ENCODE measurements at regions not wholly inside any gene's neighbourhood (a gene's known extent, or its start where the extent isn't known, plus 50 kb on each side); places are given as distances from the start of the nearest gene placed in this dataset.

DNA sequence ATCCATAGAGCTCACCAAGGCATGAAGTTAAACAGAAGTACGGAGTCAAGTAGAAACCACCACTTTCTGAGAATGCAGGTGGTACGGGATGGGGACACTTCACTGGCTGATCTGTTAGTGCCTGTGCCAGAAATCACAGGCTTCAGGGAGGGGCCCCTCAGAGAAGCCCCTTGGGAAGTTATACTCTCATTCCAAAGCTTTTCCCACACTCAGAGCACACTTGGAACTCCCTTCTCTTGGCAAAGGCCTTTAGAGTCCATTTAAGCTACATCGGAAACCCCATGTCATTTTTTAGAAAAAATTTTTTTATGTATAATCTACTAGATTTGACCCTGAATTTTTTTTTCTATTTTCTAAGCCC, 80.7 kb upstream of the WASF3 start:
- TF ChIP-seq, protein P1, sequence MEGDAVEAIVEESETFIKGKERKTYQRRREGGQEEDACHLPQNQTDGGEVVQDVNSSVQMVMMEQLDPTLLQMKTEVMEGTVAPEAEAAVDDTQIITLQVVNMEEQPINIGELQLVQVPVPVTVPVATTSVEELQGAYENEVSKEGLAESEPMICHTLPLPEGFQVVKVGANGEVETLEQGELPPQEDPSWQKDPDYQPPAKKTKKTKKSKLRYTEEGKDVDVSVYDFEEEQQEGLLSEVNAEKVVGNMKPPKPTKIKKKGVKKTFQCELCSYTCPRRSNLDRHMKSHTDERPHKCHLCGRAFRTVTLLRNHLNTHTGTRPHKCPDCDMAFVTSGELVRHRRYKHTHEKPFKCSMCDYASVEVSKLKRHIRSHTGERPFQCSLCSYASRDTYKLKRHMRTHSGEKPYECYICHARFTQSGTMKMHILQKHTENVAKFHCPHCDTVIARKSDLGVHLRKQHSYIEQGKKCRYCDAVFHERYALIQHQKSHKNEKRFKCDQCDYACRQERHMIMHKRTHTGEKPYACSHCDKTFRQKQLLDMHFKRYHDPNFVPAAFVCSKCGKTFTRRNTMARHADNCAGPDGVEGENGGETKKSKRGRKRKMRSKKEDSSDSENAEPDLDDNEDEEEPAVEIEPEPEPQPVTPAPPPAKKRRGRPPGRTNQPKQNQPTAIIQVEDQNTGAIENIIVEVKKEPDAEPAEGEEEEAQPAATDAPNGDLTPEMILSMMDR (IDR thresholded peaks at IDR 0.05), result no peak
- TF ChIP-seq POLR2A (IDR thresholded peaks at IDR 0.05), result no peak
